ENCODE measurements at regions not wholly inside any gene's neighbourhood (a gene's known extent, or its start where the extent isn't known, plus 50 kb on each side); places are given as distances from the start of the nearest gene placed in this dataset.

DNA sequence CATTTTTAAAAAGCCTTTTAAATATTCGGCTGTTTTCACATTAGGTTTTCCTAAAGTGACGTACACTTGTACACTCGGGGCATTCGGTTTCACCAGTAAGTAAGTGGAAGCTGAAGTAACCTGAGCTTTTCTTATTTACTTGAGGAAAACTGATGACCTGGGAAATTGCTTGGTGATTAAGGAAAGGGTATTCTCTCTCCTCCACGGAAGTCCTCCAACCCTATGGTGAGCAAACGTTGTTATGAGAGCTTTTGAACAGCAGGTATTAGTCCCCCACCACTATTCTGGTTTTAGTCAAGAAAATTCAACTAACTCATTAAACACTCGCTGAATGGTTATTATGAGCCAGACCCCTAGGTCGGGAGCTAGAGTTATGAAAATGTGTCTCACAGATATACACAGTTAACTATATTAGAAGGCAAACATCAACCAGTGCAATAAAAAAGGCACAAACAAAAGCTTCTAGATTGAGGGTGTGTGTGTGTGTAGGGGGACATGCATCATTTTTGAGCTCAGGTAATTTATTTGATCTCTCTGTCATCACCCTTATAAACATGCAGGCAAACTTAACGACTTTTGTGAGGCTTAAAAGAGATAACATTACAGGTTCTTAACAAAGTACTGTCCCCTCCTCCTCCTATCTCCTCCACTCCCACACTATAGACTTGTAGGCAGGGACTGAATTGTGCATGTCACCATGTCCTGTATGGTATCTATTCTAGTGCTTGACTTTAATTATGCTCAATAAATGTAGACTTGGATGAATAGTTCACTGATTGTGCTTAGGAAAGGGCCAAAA, 143.3 kb upstream of the MB21D2 start:
- Histone ChIP-seq H3K56ac (replicated peaks; ENCODE audit: insufficient read length, low read depth, low read length) (no peak overlapping the region), H4K20me1 (replicated peaks in 1 of 2; ENCODE audit: control insufficient read depth in 1 of 2, insufficient read depth in 2 of 2, low read length in 2 of 2) (no peaks in the 10 kb centered on the region), H2AFZ (ENCODE audit: low read length) (no peak overlapping the region), H3K4me1 (replicated peaks in 1 of 4; ENCODE audit: control insufficient read depth in 3 of 4, insufficient read depth in 4 of 4, low read length in 3 of 4) (no peaks in the 10 kb centered on the region), H2BK15ac (ENCODE audit: low read length) (no peak overlapping the region), H2AK5ac (ENCODE audit: low read depth, low read length) (no peak overlapping the region), H3K36me3 (ENCODE audit: control insufficient read depth in 2 of 4, insufficient read depth in 4 of 4, low read length in 3 of 4) (no peaks in the 10 kb centered on the region), H3K79me1 (ENCODE audit: low read depth, low read length) (no peaks in the 10 kb centered on the region), H4K8ac (ENCODE audit: extremely low read depth, insufficient read depth, low read length) (no peak overlapping the region), H3K27me3 (replicated peaks in 1 of 4; ENCODE audit: control insufficient read depth in 3 of 4, extremely low read depth in 1 of 4, insufficient read depth in 3 of 4, low read length in 3 of 4) (no peaks in the 10 kb centered on the region), H2BK5ac (ENCODE audit: low read depth, low read length) (no peak overlapping the region), H3K18ac (ENCODE audit: extremely low read depth, low read length) (no peak overlapping the region), H3K9ac (replicated peaks in 1 of 4; ENCODE audit: extremely low read depth in 1 of 4, low read depth in 3 of 4, low read length in 3 of 4) (no peak overlapping the region), H3K9me3 (ENCODE audit: insufficient read depth in 2 of 2, low read depth in 1 of 2, low read length in 1 of 2) (no peaks in the 10 kb centered on the region), H4K5ac (ENCODE audit: insufficient read length, low read depth, low read length) (no peak overlapping the region), H3K14ac (ENCODE audit: insufficient read length) (no peak overlapping the region), H3K4me3 (ENCODE audit: extremely low read depth in 1 of 4, insufficient read depth in 2 of 4, low read depth in 3 of 4, low read length in 4 of 4) (no peak overlapping the region), H3K4me2 (ENCODE audit: insufficient read depth in 1 of 2, low read depth in 2 of 2, low read length in 2 of 2) (no peak overlapping the region), H3K23ac (ENCODE audit: insufficient read length) (no peak overlapping the region), H3K4ac (replicated peaks; ENCODE audit: insufficient read length, low read depth, low read length) (no peak overlapping the region), H3K23me2 (ENCODE audit: low read depth, low read length) (no peaks in the 10 kb centered on the region), H2BK20ac (ENCODE audit: low read length) (no peak overlapping the region), H2BK120ac (replicated peaks; ENCODE audit: low read depth, low read length) (no peak overlapping the region), H4K91ac (replicated peaks; ENCODE audit: insufficient read length, low read length) (no peak overlapping the region), H3K27ac (ENCODE audit: low read depth, low read length) (no peak overlapping the region), H2BK12ac (ENCODE audit: low read depth, low read length) (no peak overlapping the region), H3K79me2 (ENCODE audit: control insufficient read depth in 1 of 2, insufficient read depth in 2 of 2, low read length in 2 of 2) (no peaks in the 10 kb centered on the region)
- 94% methylated on average over 9 of the region's 9 CpGs; no CpG with 5 or more reads in 1 of the 2 experiments for WGBS, 2 experiments (ENCODE audit: extremely low coverage in 1 of 2, insufficient coverage in 1 of 2, insufficient read length in 1 of 2, insufficient replicate concordance in 2 of 2, low coverage in 1 of 2, low lambda C conversion rate in 2 of 2, missing lambda C conversion rate in 1 of 2)
- FAIRE-seq: no peak
- no peak for DNase-seq (ENCODE audit: low read depth in 1 of 2, low spot score in 2 of 2)
- ChIA-PET CTCF (ENCODE audit: partially characterized antibody) (interaction anchor here (1.8 kb wide), 1 partner anchor 20 kb away, joined by 5 read pairs; no protein-coding TSS in a partner anchor), POLR2A (ENCODE audit: partially characterized antibody) (no interaction called here)
- TF ChIP-seq PHF8 (conservative IDR thresholded peaks at IDR 0.05; ENCODE audit: low read depth, low read length): no peak
- TF ChIP-seq, protein P1, sequence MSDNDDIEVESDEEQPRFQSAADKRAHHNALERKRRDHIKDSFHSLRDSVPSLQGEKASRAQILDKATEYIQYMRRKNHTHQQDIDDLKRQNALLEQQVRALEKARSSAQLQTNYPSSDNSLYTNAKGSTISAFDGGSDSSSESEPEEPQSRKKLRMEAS (IDR thresholded peaks at IDR 0.05): no peak
- TF ChIP-seq USF2 (IDR thresholded peaks at IDR 0.05; ENCODE audit: low read length): no peak
- TF ChIP-seq, protein P2, sequence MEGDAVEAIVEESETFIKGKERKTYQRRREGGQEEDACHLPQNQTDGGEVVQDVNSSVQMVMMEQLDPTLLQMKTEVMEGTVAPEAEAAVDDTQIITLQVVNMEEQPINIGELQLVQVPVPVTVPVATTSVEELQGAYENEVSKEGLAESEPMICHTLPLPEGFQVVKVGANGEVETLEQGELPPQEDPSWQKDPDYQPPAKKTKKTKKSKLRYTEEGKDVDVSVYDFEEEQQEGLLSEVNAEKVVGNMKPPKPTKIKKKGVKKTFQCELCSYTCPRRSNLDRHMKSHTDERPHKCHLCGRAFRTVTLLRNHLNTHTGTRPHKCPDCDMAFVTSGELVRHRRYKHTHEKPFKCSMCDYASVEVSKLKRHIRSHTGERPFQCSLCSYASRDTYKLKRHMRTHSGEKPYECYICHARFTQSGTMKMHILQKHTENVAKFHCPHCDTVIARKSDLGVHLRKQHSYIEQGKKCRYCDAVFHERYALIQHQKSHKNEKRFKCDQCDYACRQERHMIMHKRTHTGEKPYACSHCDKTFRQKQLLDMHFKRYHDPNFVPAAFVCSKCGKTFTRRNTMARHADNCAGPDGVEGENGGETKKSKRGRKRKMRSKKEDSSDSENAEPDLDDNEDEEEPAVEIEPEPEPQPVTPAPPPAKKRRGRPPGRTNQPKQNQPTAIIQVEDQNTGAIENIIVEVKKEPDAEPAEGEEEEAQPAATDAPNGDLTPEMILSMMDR (IDR thresholded peaks at IDR 0.05; ENCODE audit: control extremely low read depth in 1 of 3, insufficient read depth in 1 of 3, low read depth in 1 of 3, low read length in 3 of 3): no peak
- TF ChIP-seq YY1 (IDR thresholded peaks at IDR 0.05; ENCODE audit: low read depth, low read length): no peak
- TF ChIP-seq NANOG (IDR thresholded peaks at IDR 0.05; ENCODE audit: insufficient read depth, low read depth, low read length, poor library complexity, severe bottlenecking): no peak
- TF ChIP-seq ASH2L (IDR thresholded peaks at IDR 0.05; ENCODE audit: low read length): no peak
- TF ChIP-seq TBP (IDR thresholded peaks at IDR 0.05; ENCODE audit: low read depth, low read length): no peak
- TF ChIP-seq CTBP2 (IDR thresholded peaks at IDR 0.05; ENCODE audit: borderline replicate concordance, insufficient read depth, insufficient read length, low read length): no peak
